ENCODE measurements at regions not wholly inside any gene's neighbourhood (a gene's known extent, or its start where the extent isn't known, plus 50 kb on each side); places are given as distances from the start of the nearest gene placed in this dataset.

- TF ChIP-seq CTCF (IDR thresholded peaks at IDR 0.05) (no peak), ZNF263 (CRISPR knock-in tag; IDR thresholded peaks at IDR 0.05; ENCODE audit: low read depth) (no peak), NR3C1 (CRISPR knock-in tag; conservative IDR thresholded peaks at IDR 0.05; ENCODE audit: low read depth) (no peak), ZNF138 (CRISPR knock-in tag; conservative IDR thresholded peaks at IDR 0.05) (no peak), E2F4 (CRISPR knock-in tag; IDR thresholded peaks at IDR 0.05; ENCODE audit: borderline replicate concordance, low read depth) (no peak)
- TF ChIP-seq, protein P1, sequence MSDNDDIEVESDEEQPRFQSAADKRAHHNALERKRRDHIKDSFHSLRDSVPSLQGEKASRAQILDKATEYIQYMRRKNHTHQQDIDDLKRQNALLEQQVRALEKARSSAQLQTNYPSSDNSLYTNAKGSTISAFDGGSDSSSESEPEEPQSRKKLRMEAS (CRISPR knock-in tag; IDR thresholded peaks at IDR 0.05), result no peak
- TF ChIP-seq, protein P2, sequence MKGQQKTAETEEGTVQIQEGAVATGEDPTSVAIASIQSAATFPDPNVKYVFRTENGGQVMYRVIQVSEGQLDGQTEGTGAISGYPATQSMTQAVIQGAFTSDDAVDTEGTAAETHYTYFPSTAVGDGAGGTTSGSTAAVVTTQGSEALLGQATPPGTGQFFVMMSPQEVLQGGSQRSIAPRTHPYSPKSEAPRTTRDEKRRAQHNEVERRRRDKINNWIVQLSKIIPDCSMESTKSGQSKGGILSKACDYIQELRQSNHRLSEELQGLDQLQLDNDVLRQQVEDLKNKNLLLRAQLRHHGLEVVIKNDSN (CRISPR knock-in tag; IDR thresholded peaks at IDR 0.05), result no peak
- TF ChIP-seq, protein P3, sequence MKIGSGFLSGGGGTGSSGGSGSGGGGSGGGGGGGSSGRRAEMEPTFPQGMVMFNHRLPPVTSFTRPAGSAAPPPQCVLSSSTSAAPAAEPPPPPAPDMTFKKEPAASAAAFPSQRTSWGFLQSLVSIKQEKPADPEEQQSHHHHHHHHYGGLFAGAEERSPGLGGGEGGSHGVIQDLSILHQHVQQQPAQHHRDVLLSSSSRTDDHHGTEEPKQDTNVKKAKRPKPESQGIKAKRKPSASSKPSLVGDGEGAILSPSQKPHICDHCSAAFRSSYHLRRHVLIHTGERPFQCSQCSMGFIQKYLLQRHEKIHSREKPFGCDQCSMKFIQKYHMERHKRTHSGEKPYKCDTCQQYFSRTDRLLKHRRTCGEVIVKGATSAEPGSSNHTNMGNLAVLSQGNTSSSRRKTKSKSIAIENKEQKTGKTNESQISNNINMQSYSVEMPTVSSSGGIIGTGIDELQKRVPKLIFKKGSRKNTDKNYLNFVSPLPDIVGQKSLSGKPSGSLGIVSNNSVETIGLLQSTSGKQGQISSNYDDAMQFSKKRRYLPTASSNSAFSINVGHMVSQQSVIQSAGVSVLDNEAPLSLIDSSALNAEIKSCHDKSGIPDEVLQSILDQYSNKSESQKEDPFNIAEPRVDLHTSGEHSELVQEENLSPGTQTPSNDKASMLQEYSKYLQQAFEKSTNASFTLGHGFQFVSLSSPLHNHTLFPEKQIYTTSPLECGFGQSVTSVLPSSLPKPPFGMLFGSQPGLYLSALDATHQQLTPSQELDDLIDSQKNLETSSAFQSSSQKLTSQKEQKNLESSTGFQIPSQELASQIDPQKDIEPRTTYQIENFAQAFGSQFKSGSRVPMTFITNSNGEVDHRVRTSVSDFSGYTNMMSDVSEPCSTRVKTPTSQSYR (CRISPR knock-in tag; IDR thresholded peaks at IDR 0.05), result no peak
Measured at GRCh38 chr4:65046192-65047133, 623.8 kb downstream of the EPHA5 start.
